Right atrium auricular region (tissue), 2 donors: ENCODE measurements at regions not wholly inside any gene's neighbourhood (a gene's known extent, or its start where the extent isn't known, plus 50 kb on each side); places are given as distances from the start of the nearest gene placed in this dataset.

Source experiments
- DNase-seq: peaks from one replicate; pipeline ENCODE4 v3.0.0-alpha.2; 2019; ENCODE audit warnings: low spot score
- H3K27ac ChIP-seq, 2 donors: fragments of 200-600 bp; sonication (generic); 1 replicate in 1 of 2; 2 replicates in 1 of 2; pipeline ENCODE4 v1.5.1; 2016 to 2019
- H3K27me3 ChIP-seq, 2 donors: fragments of 200-600 bp; sonication (generic); one replicate each; pipeline versions ENCODE4 v1.5.1 to v1.6.0; 2017 to 2019
- H3K36me3 ChIP-seq: fragments of 200-600 bp; sonication (generic); one replicate; pipeline ENCODE4 v1.5.1; 2016
- H3K4me1 ChIP-seq, 2 donors: fragments of 200-600 bp; sonication (generic); one replicate each; pipeline versions ENCODE4 v1.5.1 to v1.6.0; 2017 to 2019
- H3K4me3 ChIP-seq, 2 donors: fragments of 200-600 bp; sonication (generic); 1 replicate in 1 of 2; 2 replicates in 1 of 2; pipeline ENCODE4 v1.5.1; 2017 to 2019; ENCODE audit warnings: mild to moderate bottlenecking in 1 of 2, moderate library complexity in 1 of 2
- H3K9me3 ChIP-seq, 2 donors: fragments of 200-600 bp; sonication (generic); one replicate each; pipeline ENCODE4 v1.5.1; 2019
- TF ChIP-seq, protein P1 (sequence below), 2 donors: fragments of 200-600 bp; sonication (generic); IDR thresholded peaks; one replicate each; pipeline ENCODE4 v1.5.1; 2019; ENCODE audit warnings: antibody characterized with exemption in 2 of 2

- H3K9me3 ChIP-seq, result no peaks in the 10 kb centered on the region
- no peak overlapping the region for H3K27ac ChIP-seq
- no peaks in the 10 kb centered on the region for H3K27me3 ChIP-seq
- DNase-seq, result no peak
- no peaks in the 10 kb centered on the region for H3K36me3 ChIP-seq
- H3K4me3 ChIP-seq, result no peak overlapping the region
- H3K4me1 ChIP-seq, result no peaks in the 10 kb centered on the region
- TF ChIP-seq, protein P1, sequence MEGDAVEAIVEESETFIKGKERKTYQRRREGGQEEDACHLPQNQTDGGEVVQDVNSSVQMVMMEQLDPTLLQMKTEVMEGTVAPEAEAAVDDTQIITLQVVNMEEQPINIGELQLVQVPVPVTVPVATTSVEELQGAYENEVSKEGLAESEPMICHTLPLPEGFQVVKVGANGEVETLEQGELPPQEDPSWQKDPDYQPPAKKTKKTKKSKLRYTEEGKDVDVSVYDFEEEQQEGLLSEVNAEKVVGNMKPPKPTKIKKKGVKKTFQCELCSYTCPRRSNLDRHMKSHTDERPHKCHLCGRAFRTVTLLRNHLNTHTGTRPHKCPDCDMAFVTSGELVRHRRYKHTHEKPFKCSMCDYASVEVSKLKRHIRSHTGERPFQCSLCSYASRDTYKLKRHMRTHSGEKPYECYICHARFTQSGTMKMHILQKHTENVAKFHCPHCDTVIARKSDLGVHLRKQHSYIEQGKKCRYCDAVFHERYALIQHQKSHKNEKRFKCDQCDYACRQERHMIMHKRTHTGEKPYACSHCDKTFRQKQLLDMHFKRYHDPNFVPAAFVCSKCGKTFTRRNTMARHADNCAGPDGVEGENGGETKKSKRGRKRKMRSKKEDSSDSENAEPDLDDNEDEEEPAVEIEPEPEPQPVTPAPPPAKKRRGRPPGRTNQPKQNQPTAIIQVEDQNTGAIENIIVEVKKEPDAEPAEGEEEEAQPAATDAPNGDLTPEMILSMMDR (IDR thresholded peaks at IDR 0.05), result no peak
Observed at GRCh38 chr1:5515501-5515900, 476.7 kb downstream of the NPHP4 start.

GRCh38 chr1:5514527-5515183 is 477.6 kb downstream of the NPHP4 start:
- H3K4me1 ChIP-seq, result no peaks in the 10 kb centered on the region
- H3K27me3 ChIP-seq, result no peaks in the 10 kb centered on the region
- no peak overlapping the region for H3K27ac ChIP-seq
- H3K9me3 ChIP-seq, result no peaks in the 10 kb centered on the region
- no peak overlapping the region for H3K4me3 ChIP-seq
- TF ChIP-seq, protein P1 (IDR thresholded peaks at IDR 0.05), result peak; percentile 100
- DNase-seq, result no peak
- H3K36me3 ChIP-seq, result no peaks in the 10 kb centered on the region

DNA sequence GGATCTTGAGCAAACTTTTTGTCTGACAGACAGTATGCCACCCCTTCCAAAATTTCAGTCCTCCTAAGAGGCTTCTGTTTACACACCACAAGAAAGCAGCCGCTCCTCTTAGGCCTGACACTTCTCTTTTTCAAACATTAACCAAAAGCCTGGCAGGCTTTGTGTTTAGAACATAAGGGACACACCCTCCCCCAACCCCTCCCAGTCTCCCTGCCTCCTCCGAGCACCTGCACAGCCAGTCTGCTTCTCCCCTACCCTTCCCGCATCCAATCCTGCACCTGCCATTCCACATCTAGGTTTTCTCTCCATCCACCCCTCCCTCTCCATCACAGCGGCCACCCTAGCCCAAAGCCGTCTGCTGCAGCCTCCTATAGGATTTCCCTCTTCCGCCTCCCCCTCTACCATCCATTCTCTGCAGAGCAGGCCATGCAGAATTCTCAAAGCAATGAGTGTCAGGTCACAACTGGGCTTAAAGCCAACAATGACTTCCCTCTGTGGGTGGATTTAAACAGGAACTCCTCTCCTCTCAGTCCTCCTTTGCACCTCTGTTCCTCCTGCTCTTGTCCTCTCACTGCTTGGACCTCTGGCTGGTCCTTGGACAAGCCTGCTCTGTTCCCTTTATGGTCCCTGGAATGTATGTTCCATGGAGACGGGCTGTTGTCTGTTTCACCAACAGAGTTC is 478.2 kb downstream of the NPHP4 start:
- Histone ChIP-seq H3K4me1 (no peaks in the 10 kb centered on the region), H3K9me3 (no peaks in the 10 kb centered on the region), H3K27me3 (no peaks in the 10 kb centered on the region), H3K4me3 (no peak overlapping the region), H3K27ac (no peak overlapping the region), H3K36me3 (no peaks in the 10 kb centered on the region)
- DNase-seq, result no peak
- TF ChIP-seq, protein P1 (IDR thresholded peaks at IDR 0.05), result no peak

DNA sequence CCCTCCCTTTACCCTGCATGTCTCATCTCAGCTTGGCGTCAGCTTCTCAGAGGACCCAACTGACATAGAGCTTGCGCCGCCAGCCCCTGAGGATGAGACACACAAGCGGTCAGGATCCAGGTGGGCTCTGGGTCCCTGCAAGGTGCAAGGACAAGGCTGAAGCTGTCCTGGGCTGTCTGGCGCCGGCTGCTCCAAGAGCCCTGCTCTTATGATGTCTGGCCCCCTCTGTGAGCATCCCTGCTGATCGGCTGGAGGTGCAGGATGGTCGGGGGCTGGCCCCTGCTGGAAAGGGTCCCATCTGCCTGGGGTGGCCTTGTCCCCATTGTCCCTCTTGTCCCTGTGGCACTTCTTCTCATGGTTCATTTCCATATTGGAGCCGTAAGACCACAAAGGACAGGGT is 479.0 kb downstream of the NPHP4 start:
- DNase-seq, result no peak
- Histone ChIP-seq H3K9me3 (no peaks in the 10 kb centered on the region), H3K27me3 (no peaks in the 10 kb centered on the region), H3K4me1 (no peaks in the 10 kb centered on the region), H3K27ac (no peak overlapping the region), H3K36me3 (no peaks in the 10 kb centered on the region), H3K4me3 (no peak overlapping the region)
- TF ChIP-seq, protein P1 (IDR thresholded peaks at IDR 0.05), result no peak

GRCh38 chr1:5511381-5512097 is 480.7 kb downstream of the NPHP4 start:
- no peaks in the 10 kb centered on the region for H3K9me3 ChIP-seq
- H3K4me1 ChIP-seq, result no peaks in the 10 kb centered on the region
- no peaks in the 10 kb centered on the region for H3K36me3 ChIP-seq
- no peak overlapping the region for H3K27ac ChIP-seq
- TF ChIP-seq, protein P1 (IDR thresholded peaks at IDR 0.05), result no peak
- no peak overlapping the region for H3K4me3 ChIP-seq
- no peak for DNase-seq
- no peaks in the 10 kb centered on the region for H3K27me3 ChIP-seq
